ENCODE measurements at regions not wholly inside any gene's neighbourhood (a gene's known extent, or its start where the extent isn't known, plus 50 kb on each side); places are given as distances from the start of the nearest gene placed in this dataset.

GRCh38 chr7:54090652-54091213, 451.4 kb upstream of the VSTM2A start (continued):
- TF ChIP-seq SIN3A (conservative IDR thresholded peaks at IDR 0.05 in 1 of 2, IDR thresholded peaks at IDR 0.05 in 1 of 2; ENCODE audit: low read depth in 1 of 2, low read length in 2 of 2) (no peak), ATF2 (IDR thresholded peaks at IDR 0.05; ENCODE audit: low read length) (no peak), KDM4A (IDR thresholded peaks at IDR 0.05; ENCODE audit: low read depth, low read length, severe bottlenecking) (no peak)

All from H1 (cell line).